IMR-90 (cell line): ENCODE measurements at regions not wholly inside any gene's neighbourhood (a gene's known extent, or its start where the extent isn't known, plus 50 kb on each side); places are given as distances from the start of the nearest gene placed in this dataset.

Experiments used
- CEBPB ChIP-seq: IDR thresholded peaks from 2 replicates; pipeline ENCODE4 v1.6.1; 2012; ENCODE audit warnings: low read depth, low read length, improper control_type of control experiment
- CHD1 ChIP-seq: IDR thresholded peaks from 2 replicates; pipeline ENCODE4 v1.6.1; 2012; ENCODE audit warnings: low read depth, low read length, improper control_type of control experiment
- CTCF ChIP-seq: conservative IDR thresholded peaks from 2 replicates; pipeline ENCODE4 v1.5.1; 2012; ENCODE audit warnings: mild to moderate bottlenecking, low read depth, low read length, improper control_type of control experiment
- ELK1 ChIP-seq: fragments of 150-350 bp; IDR thresholded peaks from 2 replicates; pipeline ENCODE4 v1.6.1; 2016; ENCODE audit warnings: low read depth, mild to moderate bottlenecking, low read length, moderate library complexity, borderline replicate concordance
- FOS ChIP-seq: fragments of 150-350 bp; IDR thresholded peaks from 2 replicates; pipeline ENCODE4 v1.6.1; 2016; ENCODE audit warnings: low read depth, low read length
- MAFK ChIP-seq: IDR thresholded peaks from 2 replicates; pipeline ENCODE4 v1.6.1; 2012; ENCODE audit warnings: low read depth, low read length, improper control_type of control experiment
- MAZ ChIP-seq: IDR thresholded peaks from 2 replicates; pipeline ENCODE4 v1.6.1; 2012; ENCODE audit warnings: low read depth, mild to moderate bottlenecking, low read length, improper control_type of control experiment, moderate library complexity, borderline replicate concordance
- MXI1 ChIP-seq: IDR thresholded peaks from 2 replicates; pipeline ENCODE4 v1.6.1; 2012; ENCODE audit warnings: low read depth, mild to moderate bottlenecking, low read length, moderate library complexity, borderline replicate concordance
- NFE2L2 ChIP-seq: fragments of 150-350 bp; IDR thresholded peaks from 2 replicates; pipeline ENCODE4 v1.6.1; 2016; ENCODE audit warnings: low read depth, mild to moderate bottlenecking, low read length
- POLR2A ChIP-seq: IDR thresholded peaks from 2 replicates; pipeline ENCODE4 v1.6.1; 2012; ENCODE audit warnings: mild to moderate bottlenecking, low read depth, low read length
- RAD21 ChIP-seq: IDR thresholded peaks from 2 replicates; pipeline ENCODE4 v1.6.1; 2012; ENCODE audit warnings: low read length, improper control_type of control experiment
- RFX5 ChIP-seq: IDR thresholded peaks from 2 replicates; pipeline ENCODE4 v1.8.0; 2012; ENCODE audit warnings: low read depth, mild to moderate bottlenecking, low read length, moderate library complexity
- SMC3 ChIP-seq: fragments of 150-350 bp; IDR thresholded peaks from 2 replicates; pipeline ENCODE4 v1.6.1; 2016; ENCODE audit warnings: low read depth, mild to moderate bottlenecking, antibody characterized with exemption, low read length, moderate library complexity
- USF2 ChIP-seq: fragments of 150-350 bp; IDR thresholded peaks from 2 replicates; pipeline ENCODE4 v1.6.1; 2017; ENCODE audit warnings: mild to moderate bottlenecking, antibody characterized with exemption, low read length, low read depth

- TF ChIP-seq CTCF (no peak), RAD21 (no peak), SMC3 (no peak), NFE2L2 (no peak), MXI1 (no peak), POLR2A (no peak), MAFK (no peak), FOS (no peak), USF2 (no peak), ELK1 (no peak), CEBPB (no peak), CHD1 (no peak), RFX5 (no peak), MAZ (no peak)
These were observed 384.0 kb upstream of the IRX4 start for GRCh38 chr5:2266641-2267240.
